Panc1 (cell line): ENCODE measurements at regions not wholly inside any gene's neighbourhood (a gene's known extent, or its start where the extent isn't known, plus 50 kb on each side); places are given as distances from the start of the nearest gene placed in this dataset.

Experiments
- ATAC-seq: fragments of 200-7000 bp; cut with Tn5 transposase; 2 replicates; pipeline ENCODE4 v1.9.1; 2020; ENCODE audit warnings: mild to moderate bottlenecking, moderate library complexity
- BruUV-seq: library from RNA; stranded (reverse); fragments of 400-500 nt; replicated peaks from 2 replicates; lab custom pipeline; 2021; lab: Mats Ljungman, UMichigan
- CTCF ChIA-PET: fragments of 300-600 bp; sonication (Branson Sonifier 250); formaldehyde crosslinking; loops from one replicate; lab custom pipeline; 2022; ENCODE audit warnings: antibody characterized with exemption; lab: Charles Lee
- POLR2A ChIA-PET: fragments of 300-600 bp; sonication (Branson Sonifier 250); formaldehyde crosslinking; loops from one replicate; lab custom pipeline; 2022; ENCODE audit warnings: antibody characterized with exemption; lab: Charles Lee
- DNase-seq: peaks from one replicate; pipeline ENCODE4 v3.0.0-alpha.2; 2010; ENCODE audit warnings: low read depth, low spot score
- H3K27ac ChIP-seq: 2 replicates; pipeline ENCODE4 v1.5.1; 2011; ENCODE audit warnings: mild to moderate bottlenecking, low read length, inconsistent platforms
- H3K27me3 ChIP-seq: fragments of 200-500 bp; sonication (Bioruptor generic); 2 replicates; pipeline ENCODE4 v1.6.0; 2014; ENCODE audit warnings: low read length, inconsistent platforms; ENCODE audit not compliant: control insufficient read depth, insufficient read depth
- H3K36me3 ChIP-seq: fragments of 200-500 bp; sonication (Bioruptor generic); 2 replicates; pipeline ENCODE4 v1.5.1; 2014; ENCODE audit warnings: inconsistent platforms, mild to moderate bottlenecking, low read length, moderate library complexity; ENCODE audit not compliant: control insufficient read depth, insufficient read depth
- H3K4me1 ChIP-seq: 2 replicates; pipeline ENCODE4 v1.5.1; 2011; ENCODE audit warnings: inconsistent platforms, mild to moderate bottlenecking, low read length, moderate library complexity; ENCODE audit not compliant: control insufficient read depth, insufficient read depth
- H3K4me3 ChIP-seq, 2 experiments: 2 replicates each; pipeline ENCODE4 v1.5.1; 2011 to 2012; ENCODE audit warnings: low read depth in 2 of 2, low read length in 2 of 2, mild to moderate bottlenecking in 2 of 2, inconsistent platforms in 1 of 2, moderate library complexity in 1 of 2
- H3K9me3 ChIP-seq: fragments of 200-500 bp; sonication (Bioruptor generic); 2 replicates; pipeline ENCODE4 v1.5.1; 2014; ENCODE audit warnings: low read depth, mild to moderate bottlenecking, inconsistent platforms, low read length, moderate library complexity; ENCODE audit not compliant: control insufficient read depth, insufficient read depth
- CTCF ChIP-seq: fragments of 450-650 bp; IDR thresholded peaks from 2 replicates; pipeline ENCODE4 v1.5.1; 2017; ENCODE audit warnings: mild to moderate bottlenecking
- POLR2AphosphoS5 ChIP-seq: IDR thresholded peaks from 2 replicates; pipeline ENCODE4 v1.6.1; 2012; ENCODE audit warnings: mild to moderate bottlenecking, low read depth, low read length, moderate library complexity
- REST ChIP-seq, 2 experiments: IDR thresholded peaks; 2 replicates each; pipeline ENCODE4 v1.6.1; 2011 to 2012; ENCODE audit warnings: low read depth in 2 of 2, control low read depth in 1 of 2, low read length in 1 of 2, mild to moderate bottlenecking in 1 of 2, moderate library complexity in 1 of 2; ENCODE audit not compliant: insufficient read depth in 1 of 2
- SIN3A ChIP-seq: IDR thresholded peaks from 2 replicates; pipeline ENCODE4 v1.6.1; 2012; ENCODE audit warnings: low read depth, mild to moderate bottlenecking, low read length, moderate library complexity, borderline replicate concordance; ENCODE audit not compliant: insufficient read depth
- TCF7L2 ChIP-seq: IDR thresholded peaks from 2 replicates; pipeline ENCODE4 v1.6.1; 2011; ENCODE audit warnings: mild to moderate bottlenecking, low read depth, low read length, inconsistent platforms
- in situ Hi-C: cut with HindIII; loops from 2 replicates; pipeline ENCODE4 v1.10.0; 2016; ENCODE audit warnings: low sequenced_read_pairs, low pct_unique_long_range_greater_than_20kb
- intact Hi-C: fragments of 100-400 bp; cut with micrococcal nuclease; formaldehyde crosslinking; loops from one replicate; pipeline ENCODE4 v1.10.0; 2022; ENCODE audit not compliant: unreplicated experiment

- ATAC-seq (no peak), DNase-seq (no peak)
- in situ Hi-C loops: no loop called here
- H3K9me3 ChIP-seq: no peaks in the 10 kb centered on the region
- POLR2A ChIA-PET: no interaction called here
- no peaks in the 10 kb centered on the region for H3K36me3 ChIP-seq
- no TSS peak for BruUV-seq
- no peak overlapping the region for H3K4me3 ChIP-seq
- H3K27ac ChIP-seq: no peak overlapping the region
- intact Hi-C loops: no loop called here
- TF ChIP-seq POLR2AphosphoS5: no peak
- no peak for TF ChIP-seq REST (IDR thresholded peaks at IDR 0.05; ENCODE audit: insufficient read depth in 1 of 2, low read depth in 2 of 2, low read length in 1 of 2)
- no peak for TF ChIP-seq SIN3A
- no peak for TF ChIP-seq CTCF
- no peak for TF ChIP-seq TCF7L2
- H3K4me1 ChIP-seq: no peaks in the 10 kb centered on the region
- CTCF ChIA-PET: no interaction called here
- no peaks in the 10 kb centered on the region for H3K27me3 ChIP-seq
These were observed 355.9 kb upstream of the FIGN start for GRCh38 chr2:164091673-164092072.

- intact Hi-C loops: no loop called here
- no peak for TF ChIP-seq SIN3A
- no peak for TF ChIP-seq CTCF
- TF ChIP-seq POLR2AphosphoS5: no peak
- no peak for TF ChIP-seq TCF7L2
- no TSS peak for BruUV-seq
- H3K4me1 ChIP-seq: no peaks in the 10 kb centered on the region
- no peak for ATAC-seq
- no peaks in the 10 kb centered on the region for H3K27me3 ChIP-seq
- in situ Hi-C loops: no loop called here
- CTCF ChIA-PET: no interaction called here
- POLR2A ChIA-PET: no interaction called here
- no peak overlapping the region for H3K4me3 ChIP-seq
- DNase-seq: no peak
- no peaks in the 10 kb centered on the region for H3K9me3 ChIP-seq
- no peak overlapping the region for H3K27ac ChIP-seq
- H3K36me3 ChIP-seq: no peaks in the 10 kb centered on the region
These were observed 354.7 kb upstream of the FIGN start for GRCh38 chr2:164090533-164090932.

GRCh38 chr2:164084066-164084465 is 348.3 kb upstream of the FIGN start:
- CTCF ChIA-PET: no interaction called here
- POLR2A ChIA-PET: no interaction called here
- in situ Hi-C loops: no loop called here

More at GRCh38 chr2:164084066-164084465, 348.3 kb upstream of the FIGN start:
- no peak overlapping the region for H3K4me3 ChIP-seq
- no peaks in the 10 kb centered on the region for H3K27me3 ChIP-seq
- no peak for TF ChIP-seq CTCF
- no peak for TF ChIP-seq REST (IDR thresholded peaks at IDR 0.05; ENCODE audit: insufficient read depth in 1 of 2, low read depth in 2 of 2, low read length in 1 of 2)
- TF ChIP-seq SIN3A: no peak
- TF ChIP-seq TCF7L2: no peak
- no peak for TF ChIP-seq POLR2AphosphoS5
- BruUV-seq: no TSS peak
- intact Hi-C loops: no loop called here
- H3K27ac ChIP-seq: no peak overlapping the region
- ATAC-seq (no peak), DNase-seq (no peak)
- no peaks in the 10 kb centered on the region for H3K9me3 ChIP-seq
- H3K36me3 ChIP-seq: no peaks in the 10 kb centered on the region
- no peaks in the 10 kb centered on the region for H3K4me1 ChIP-seq
